ENCODE measurements at regions not wholly inside any gene's neighbourhood (a gene's known extent, or its start where the extent isn't known, plus 50 kb on each side); places are given as distances from the start of the nearest gene placed in this dataset.

GRCh38 chr5:74116984-74117383, 491.0 kb downstream of the ARHGEF28 start:
- H3K27ac Mint-ChIP-seq (ENCODE audit: unreplicated experiment): no peak overlapping the region
- H3K36me3 Mint-ChIP-seq (ENCODE audit: low read depth): no peaks in the 10 kb centered on the region
- peaks cover 16% of the 10 kb centered on the region for H3K4me1 Mint-ChIP-seq (ENCODE audit: low read depth)
- no peaks in the 10 kb centered on the region for H3K27me3 Mint-ChIP-seq (ENCODE audit: low read depth)
- H3K9me3 Mint-ChIP-seq (ENCODE audit: low read depth): peaks cover 10% of the 10 kb centered on the region
- TF ChIP-seq, protein P1, sequence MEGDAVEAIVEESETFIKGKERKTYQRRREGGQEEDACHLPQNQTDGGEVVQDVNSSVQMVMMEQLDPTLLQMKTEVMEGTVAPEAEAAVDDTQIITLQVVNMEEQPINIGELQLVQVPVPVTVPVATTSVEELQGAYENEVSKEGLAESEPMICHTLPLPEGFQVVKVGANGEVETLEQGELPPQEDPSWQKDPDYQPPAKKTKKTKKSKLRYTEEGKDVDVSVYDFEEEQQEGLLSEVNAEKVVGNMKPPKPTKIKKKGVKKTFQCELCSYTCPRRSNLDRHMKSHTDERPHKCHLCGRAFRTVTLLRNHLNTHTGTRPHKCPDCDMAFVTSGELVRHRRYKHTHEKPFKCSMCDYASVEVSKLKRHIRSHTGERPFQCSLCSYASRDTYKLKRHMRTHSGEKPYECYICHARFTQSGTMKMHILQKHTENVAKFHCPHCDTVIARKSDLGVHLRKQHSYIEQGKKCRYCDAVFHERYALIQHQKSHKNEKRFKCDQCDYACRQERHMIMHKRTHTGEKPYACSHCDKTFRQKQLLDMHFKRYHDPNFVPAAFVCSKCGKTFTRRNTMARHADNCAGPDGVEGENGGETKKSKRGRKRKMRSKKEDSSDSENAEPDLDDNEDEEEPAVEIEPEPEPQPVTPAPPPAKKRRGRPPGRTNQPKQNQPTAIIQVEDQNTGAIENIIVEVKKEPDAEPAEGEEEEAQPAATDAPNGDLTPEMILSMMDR (IDR thresholded peaks at IDR 0.05): no peak
- no peak for DNase-seq (ENCODE audit: low spot score)
- H3K4me3 Mint-ChIP-seq (ENCODE audit: unreplicated experiment): no peak overlapping the region

DNA sequence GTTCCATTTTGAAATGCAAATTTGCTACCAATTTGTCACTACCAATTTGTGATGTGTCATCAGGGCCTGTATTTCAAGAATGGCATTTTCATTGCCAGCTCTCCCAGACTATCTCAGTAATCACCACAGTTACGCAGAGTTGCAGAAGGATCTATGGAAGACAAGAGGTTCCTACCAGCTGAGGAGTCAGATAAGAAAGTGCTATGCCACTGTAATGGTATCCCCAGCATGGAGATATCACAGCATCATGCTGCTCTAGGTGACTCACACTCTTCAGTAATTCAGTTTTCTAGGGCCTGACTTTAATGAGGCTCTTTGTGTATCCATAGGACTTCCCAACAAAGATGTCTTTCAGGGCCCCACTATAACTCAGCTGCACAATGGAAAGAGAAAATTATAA, 490.3 kb downstream of the ARHGEF28 start:
- no peak for DNase-seq (ENCODE audit: low spot score)
- TF ChIP-seq, protein P1 (IDR thresholded peaks at IDR 0.05): no peak
- Mint-ChIP-seq H3K27ac (ENCODE audit: unreplicated experiment) (no peak overlapping the region), H3K36me3 (ENCODE audit: low read depth) (no peaks in the 10 kb centered on the region), H3K9me3 (ENCODE audit: low read depth) (peaks cover 10% of the 10 kb centered on the region), H3K4me3 (ENCODE audit: unreplicated experiment) (no peak overlapping the region), H3K27me3 (ENCODE audit: low read depth) (no peaks in the 10 kb centered on the region), H3K4me1 (ENCODE audit: low read depth) (peaks cover 22% of the 10 kb centered on the region)

- Mint-ChIP-seq H3K4me1 (ENCODE audit: low read depth) (peaks cover 23% of the 10 kb centered on the region), H3K27ac (ENCODE audit: unreplicated experiment) (no peak overlapping the region), H3K27me3 (ENCODE audit: low read depth) (no peaks in the 10 kb centered on the region), H3K4me3 (ENCODE audit: unreplicated experiment) (no peak overlapping the region), H3K9me3 (ENCODE audit: low read depth) (peaks cover 7% of the 10 kb centered on the region), H3K36me3 (ENCODE audit: low read depth) (peaks cover 1% of the 10 kb centered on the region)
- TF ChIP-seq, protein P1 (IDR thresholded peaks at IDR 0.05): no peak
- DNase-seq (ENCODE audit: low spot score): no peak
Measured at GRCh38 chr5:74113927-74114326, 487.9 kb downstream of the ARHGEF28 start.

- Mint-ChIP-seq H3K9me3 (ENCODE audit: low read depth) (peaks cover 3% of the 10 kb centered on the region), H3K4me3 (ENCODE audit: unreplicated experiment) (no peak overlapping the region), H3K4me1 (ENCODE audit: low read depth) (peaks cover 23% of the 10 kb centered on the region), H3K36me3 (ENCODE audit: low read depth) (peaks cover 1% of the 10 kb centered on the region), H3K27ac (ENCODE audit: unreplicated experiment) (no peak overlapping the region), H3K27me3 (ENCODE audit: low read depth) (no peaks in the 10 kb centered on the region)
- DNase-seq (ENCODE audit: low spot score): no peak
- TF ChIP-seq, protein P1 (IDR thresholded peaks at IDR 0.05): no peak
Measured at GRCh38 chr5:74113196-74113540, 487.2 kb downstream of the ARHGEF28 start.

- Mint-ChIP-seq H3K4me3 (ENCODE audit: unreplicated experiment) (no peak overlapping the region), H3K4me1 (ENCODE audit: low read depth) (peaks cover 23% of the 10 kb centered on the region), H3K27me3 (ENCODE audit: low read depth) (no peaks in the 10 kb centered on the region), H3K27ac (ENCODE audit: unreplicated experiment) (no peak overlapping the region), H3K36me3 (ENCODE audit: low read depth) (peaks cover 1% of the 10 kb centered on the region), H3K9me3 (ENCODE audit: low read depth) (no peaks in the 10 kb centered on the region)
- DNase-seq (ENCODE audit: low spot score): no peak
- TF ChIP-seq, protein P1 (IDR thresholded peaks at IDR 0.05): no peak
Measured at GRCh38 chr5:74112372-74113195, 486.6 kb downstream of the ARHGEF28 start.
